ENCODE measurements at regions not wholly inside any gene's neighbourhood (a gene's known extent, or its start where the extent isn't known, plus 50 kb on each side); places are given as distances from the start of the nearest gene placed in this dataset.

DNA sequence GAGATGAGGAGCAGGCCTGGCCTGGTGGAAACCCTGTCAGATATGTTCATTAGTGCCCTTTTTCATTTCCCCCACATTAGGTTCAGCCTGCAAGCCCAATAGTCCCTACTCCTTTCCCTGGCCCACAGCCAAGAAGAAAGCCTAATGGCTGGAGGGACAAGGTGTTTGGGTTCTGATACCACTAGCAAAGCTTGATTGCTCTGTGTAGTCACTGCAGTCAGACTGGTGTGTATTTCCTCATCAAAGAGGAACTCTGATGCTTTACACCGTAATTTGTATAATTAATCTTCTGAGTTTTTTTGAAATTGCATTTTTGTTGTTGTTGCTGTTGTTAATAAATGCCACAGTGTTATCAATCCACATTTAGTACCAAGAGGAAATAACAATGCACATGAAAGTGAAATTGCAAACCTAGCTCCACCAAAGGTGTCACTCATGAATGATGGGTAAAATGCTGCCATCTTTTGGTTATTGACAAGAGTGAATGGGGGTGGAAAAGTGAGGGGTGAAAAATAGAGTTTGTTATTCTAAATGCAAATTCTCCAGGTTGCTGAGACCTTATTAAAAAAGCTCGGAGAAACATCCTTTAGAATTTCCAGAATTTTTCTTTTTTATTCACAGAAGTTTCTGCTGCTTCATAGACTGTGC lies 320.2 kb upstream of the POU3F2 start:
- H3K4me1 ChIP-seq (ENCODE audit: control insufficient read depth in 2 of 2, insufficient read depth in 2 of 2, low read length in 2 of 2) = no peaks in the 10 kb centered on the region
- POLR2A ChIA-PET = no interaction called here
- Mint-ChIP-seq H3K27ac (no peak overlapping the region), H3K9me3 (ENCODE audit: insufficient read depth) (no peaks in the 10 kb centered on the region), H3K4me3 (no peak overlapping the region), H3K27me3 (no peaks in the 10 kb centered on the region), H3K4me1 (no peaks in the 10 kb centered on the region)
- DNase-seq = no peak
- H3K9me3 ChIP-seq (ENCODE audit: control extremely low read depth in 1 of 3, control insufficient read depth in 2 of 3, insufficient read depth in 1 of 3, low read length in 2 of 3) = no peaks in the 10 kb centered on the region
- WGBS (ENCODE audit: insufficient coverage) = no CpG with 5 or more reads among the region's 2 CpGs
- no peaks in the 10 kb centered on the region for H3K27me3 ChIP-seq (replicated peaks in 1 of 4; ENCODE audit: control extremely low read depth in 1 of 4, control insufficient read depth in 3 of 4, insufficient read depth in 4 of 4, low read length in 3 of 4)
- ATAC-seq (ENCODE audit: low read depth) = no peak
- H3K4me3 ChIP-seq (ENCODE audit: control extremely low read depth in 1 of 5, extremely low read depth in 1 of 5, insufficient read depth in 1 of 5, low read depth in 2 of 5, low read length in 4 of 5) = no peak overlapping the region
- TF ChIP-seq CTCF (IDR thresholded peaks at IDR 0.05) (no peak), EZH2 (IDR thresholded peaks at IDR 0.05; ENCODE audit: borderline replicate concordance, insufficient read depth, low read depth, low read length, poor library complexity, severe bottlenecking) (no peak)
- CTCF ChIA-PET = no interaction called here
- no peaks in the 10 kb centered on the region for H3K79me2 ChIP-seq (ENCODE audit: control insufficient read depth, insufficient read depth, low read length)
- H3K27ac ChIP-seq (ENCODE audit: low read length in 2 of 2) = no peak overlapping the region
- H3K36me3 ChIP-seq (replicated peaks in 1 of 2; ENCODE audit: control extremely low read depth in 1 of 2, control insufficient read depth in 1 of 2, extremely low read depth in 1 of 2, insufficient read depth in 2 of 2, low read length in 1 of 2) = no peaks in the 10 kb centered on the region
- intact Hi-C loops (cut with micrococcal nuclease) = no loop called here
- no peak overlapping the region for H3K4me2 ChIP-seq (replicated peaks; ENCODE audit: low read depth, low read length, poor library complexity, severe bottlenecking)
- H4K20me1 ChIP-seq (ENCODE audit: control insufficient read depth, insufficient read depth, low read length, poor library complexity, severe bottlenecking) = no peaks in the 10 kb centered on the region
- H2AFZ ChIP-seq (ENCODE audit: insufficient read depth, low read depth, low read length, poor library complexity, severe bottlenecking) = no peak overlapping the region
- no peak overlapping the region for H3K9ac ChIP-seq (ENCODE audit: low read length)

DNA sequence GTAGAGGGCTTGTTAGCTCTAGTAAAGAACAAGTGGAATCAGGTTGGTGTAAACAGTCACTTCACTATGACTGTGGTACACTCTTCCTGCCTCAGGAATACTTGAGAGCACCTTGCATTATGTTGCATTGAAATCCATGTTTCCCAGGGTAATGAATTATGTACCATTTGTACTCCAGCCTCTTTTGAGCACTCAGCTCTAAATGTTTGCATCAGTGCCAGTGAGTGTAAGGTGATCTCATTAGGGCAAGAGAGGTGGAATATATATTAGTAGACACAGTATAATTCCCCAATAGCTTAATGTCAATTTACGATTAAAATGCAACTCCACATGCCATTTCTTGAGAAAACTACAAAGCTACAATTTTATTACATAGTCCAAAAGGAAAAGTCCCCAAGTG lies 319.6 kb upstream of the POU3F2 start:
- H3K4me1 ChIP-seq (ENCODE audit: control insufficient read depth in 2 of 2, insufficient read depth in 2 of 2, low read length in 2 of 2) = no peaks in the 10 kb centered on the region
- H3K79me2 ChIP-seq (ENCODE audit: control insufficient read depth, insufficient read depth, low read length) = no peaks in the 10 kb centered on the region
- CTCF ChIA-PET = no interaction called here
- Mint-ChIP-seq H3K4me3 (no peak overlapping the region), H3K9me3 (ENCODE audit: insufficient read depth) (peaks cover under 1% of the 10 kb centered on the region), H3K4me1 (no peaks in the 10 kb centered on the region), H3K27ac (no peak overlapping the region), H3K27me3 (no peaks in the 10 kb centered on the region)
- no peak for TF ChIP-seq CTCF (IDR thresholded peaks at IDR 0.05)
- no peak for TF ChIP-seq EZH2 (IDR thresholded peaks at IDR 0.05; ENCODE audit: borderline replicate concordance, insufficient read depth, low read depth, low read length, poor library complexity, severe bottlenecking)
- no peak overlapping the region for H3K4me3 ChIP-seq (ENCODE audit: control extremely low read depth in 1 of 5, extremely low read depth in 1 of 5, insufficient read depth in 1 of 5, low read depth in 2 of 5, low read length in 4 of 5)
- WGBS (ENCODE audit: insufficient coverage) = 83% methylated on average over 1 of the region's 1 CpG
- no peak overlapping the region for H3K4me2 ChIP-seq (replicated peaks; ENCODE audit: low read depth, low read length, poor library complexity, severe bottlenecking)
- DNase-seq = no peak
- H3K27me3 ChIP-seq (replicated peaks in 1 of 4; ENCODE audit: control extremely low read depth in 1 of 4, control insufficient read depth in 3 of 4, insufficient read depth in 4 of 4, low read length in 3 of 4) = no peaks in the 10 kb centered on the region
- H3K27ac ChIP-seq (ENCODE audit: low read length in 2 of 2) = no peak overlapping the region
- no peaks in the 10 kb centered on the region for H3K36me3 ChIP-seq (replicated peaks in 1 of 2; ENCODE audit: control extremely low read depth in 1 of 2, control insufficient read depth in 1 of 2, extremely low read depth in 1 of 2, insufficient read depth in 2 of 2, low read length in 1 of 2)
- no peak overlapping the region for H2AFZ ChIP-seq (ENCODE audit: insufficient read depth, low read depth, low read length, poor library complexity, severe bottlenecking)
- H3K9ac ChIP-seq (ENCODE audit: low read length) = no peak overlapping the region
- no peak for ATAC-seq (ENCODE audit: low read depth)
- no peaks in the 10 kb centered on the region for H4K20me1 ChIP-seq (ENCODE audit: control insufficient read depth, insufficient read depth, low read length, poor library complexity, severe bottlenecking)
- POLR2A ChIA-PET = no interaction called here
- intact Hi-C loops (cut with micrococcal nuclease) = no loop called here
- no peaks in the 10 kb centered on the region for H3K9me3 ChIP-seq (ENCODE audit: control extremely low read depth in 1 of 3, control insufficient read depth in 2 of 3, insufficient read depth in 1 of 3, low read length in 2 of 3)

Data from B cell (primary cell).